ENCODE measurements at regions not wholly inside any gene's neighbourhood (a gene's known extent, or its start where the extent isn't known, plus 50 kb on each side); places are given as distances from the start of the nearest gene placed in this dataset.

DNA sequence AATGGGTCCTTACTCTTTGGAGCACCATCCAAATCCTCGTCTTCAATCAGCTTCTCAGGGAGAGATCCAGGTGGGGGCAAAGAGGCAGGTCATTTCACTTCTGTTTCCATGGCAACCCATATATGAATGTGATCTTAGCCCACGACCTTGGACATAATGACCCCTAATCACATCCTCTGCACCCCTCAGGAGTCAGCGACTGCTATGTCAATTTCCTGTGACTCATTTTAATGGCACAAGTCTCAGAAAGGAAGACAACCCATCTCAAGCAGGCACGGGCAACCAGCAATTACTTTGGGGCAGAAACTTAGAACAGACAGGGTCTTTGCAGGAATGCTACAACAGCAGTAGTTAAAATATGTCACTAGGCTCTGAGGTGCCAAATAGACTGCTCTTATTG, 591.2 kb downstream of the TLR4 start:
- Histone ChIP-seq H3K9ac (ENCODE audit: low read length) (no peak overlapping the region), H3K79me2 (replicated peaks; ENCODE audit: insufficient read depth, low read length) (no peaks in the 10 kb centered on the region), H3K36me3 (ENCODE audit: insufficient read depth, low read length) (no peaks in the 10 kb centered on the region), H2AFZ (ENCODE audit: low read depth, low read length) (no peak overlapping the region), H3F3A (ENCODE audit: insufficient read depth, low read length, poor library complexity, severe bottlenecking) (no peaks in the 10 kb centered on the region), H3K9me2 (ENCODE audit: insufficient read depth, low read length) (no peaks in the 10 kb centered on the region), H3K4me2 (ENCODE audit: low read length) (no peak overlapping the region), H4K20me1 (ENCODE audit: insufficient read depth) (no peaks in the 10 kb centered on the region), H3K27me3 (ENCODE audit: insufficient read depth, low read depth, low read length) (no peaks in the 10 kb centered on the region), H3K27ac (ENCODE audit: low read length) (no peak overlapping the region), H3K4me3 (ENCODE audit: low read length) (no peak overlapping the region), H3K9me3 (ENCODE audit: low read length) (no peaks in the 10 kb centered on the region)
- TF ChIP-seq, protein P1, sequence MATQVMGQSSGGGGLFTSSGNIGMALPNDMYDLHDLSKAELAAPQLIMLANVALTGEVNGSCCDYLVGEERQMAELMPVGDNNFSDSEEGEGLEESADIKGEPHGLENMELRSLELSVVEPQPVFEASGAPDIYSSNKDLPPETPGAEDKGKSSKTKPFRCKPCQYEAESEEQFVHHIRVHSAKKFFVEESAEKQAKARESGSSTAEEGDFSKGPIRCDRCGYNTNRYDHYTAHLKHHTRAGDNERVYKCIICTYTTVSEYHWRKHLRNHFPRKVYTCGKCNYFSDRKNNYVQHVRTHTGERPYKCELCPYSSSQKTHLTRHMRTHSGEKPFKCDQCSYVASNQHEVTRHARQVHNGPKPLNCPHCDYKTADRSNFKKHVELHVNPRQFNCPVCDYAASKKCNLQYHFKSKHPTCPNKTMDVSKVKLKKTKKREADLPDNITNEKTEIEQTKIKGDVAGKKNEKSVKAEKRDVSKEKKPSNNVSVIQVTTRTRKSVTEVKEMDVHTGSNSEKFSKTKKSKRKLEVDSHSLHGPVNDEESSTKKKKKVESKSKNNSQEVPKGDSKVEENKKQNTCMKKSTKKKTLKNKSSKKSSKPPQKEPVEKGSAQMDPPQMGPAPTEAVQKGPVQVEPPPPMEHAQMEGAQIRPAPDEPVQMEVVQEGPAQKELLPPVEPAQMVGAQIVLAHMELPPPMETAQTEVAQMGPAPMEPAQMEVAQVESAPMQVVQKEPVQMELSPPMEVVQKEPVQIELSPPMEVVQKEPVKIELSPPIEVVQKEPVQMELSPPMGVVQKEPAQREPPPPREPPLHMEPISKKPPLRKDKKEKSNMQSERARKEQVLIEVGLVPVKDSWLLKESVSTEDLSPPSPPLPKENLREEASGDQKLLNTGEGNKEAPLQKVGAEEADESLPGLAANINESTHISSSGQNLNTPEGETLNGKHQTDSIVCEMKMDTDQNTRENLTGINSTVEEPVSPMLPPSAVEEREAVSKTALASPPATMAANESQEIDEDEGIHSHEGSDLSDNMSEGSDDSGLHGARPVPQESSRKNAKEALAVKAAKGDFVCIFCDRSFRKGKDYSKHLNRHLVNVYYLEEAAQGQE (IDR thresholded peaks at IDR 0.05; ENCODE audit: borderline replicate concordance): no peak
- TF ChIP-seq EP300 (conservative IDR thresholded peaks at IDR 0.05; ENCODE audit: poor library complexity, severe bottlenecking) (peak; percentile 17), RAD21 (conservative IDR thresholded peaks at IDR 0.05) (no peak)

DNA sequence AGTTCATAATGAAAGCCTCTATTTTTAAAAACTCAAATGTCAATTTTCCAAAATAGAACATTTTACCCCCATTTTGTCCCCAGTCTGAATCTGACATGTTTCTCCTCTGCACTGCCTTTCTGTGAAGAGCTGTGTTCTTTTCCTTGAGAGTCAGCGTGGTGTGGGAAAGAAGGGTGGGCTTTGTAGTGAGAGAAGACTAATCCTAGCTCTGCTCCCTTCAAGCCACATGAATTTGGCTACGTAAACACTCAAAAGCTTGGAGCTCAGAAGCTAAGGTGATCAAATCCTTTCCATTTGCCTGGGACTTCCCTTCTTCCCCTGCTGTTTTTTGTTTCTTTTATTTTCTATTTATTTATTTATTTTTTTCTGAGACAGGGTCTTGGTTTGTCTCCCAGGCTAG, 598.5 kb downstream of the TLR4 start:
- Histone ChIP-seq H3K9me3 (ENCODE audit: low read length) (no peaks in the 10 kb centered on the region), H3K4me3 (ENCODE audit: low read length) (no peak overlapping the region), H3K27me3 (ENCODE audit: insufficient read depth, low read depth, low read length) (no peaks in the 10 kb centered on the region), H3F3A (ENCODE audit: insufficient read depth, low read length, poor library complexity, severe bottlenecking) (no peaks in the 10 kb centered on the region), H3K9ac (ENCODE audit: low read length) (no peak overlapping the region), H3K4me2 (ENCODE audit: low read length) (no peak overlapping the region), H2AFZ (ENCODE audit: low read depth, low read length) (no peak overlapping the region), H3K9me2 (ENCODE audit: insufficient read depth, low read length) (no peaks in the 10 kb centered on the region), H3K36me3 (ENCODE audit: insufficient read depth, low read length) (no peaks in the 10 kb centered on the region), H3K27ac (ENCODE audit: low read length) (no peak overlapping the region), H4K20me1 (ENCODE audit: insufficient read depth) (no peaks in the 10 kb centered on the region), H3K79me2 (replicated peaks; ENCODE audit: insufficient read depth, low read length) (no peaks in the 10 kb centered on the region)
- TF ChIP-seq MXI1 (conservative IDR thresholded peaks at IDR 0.05; ENCODE audit: poor library complexity, severe bottlenecking) (no peak), RAD21 (conservative IDR thresholded peaks at IDR 0.05) (no peak), SMC3 (conservative IDR thresholded peaks at IDR 0.05; ENCODE audit: poor library complexity) (no peak), EP300 (conservative IDR thresholded peaks at IDR 0.05; ENCODE audit: poor library complexity, severe bottlenecking) (no peak), POLR2AphosphoS5 (IDR thresholded peaks at IDR 0.05) (no peak), EZH2 (IDR thresholded peaks at IDR 0.05; ENCODE audit: borderline replicate concordance, insufficient read depth, low read length, poor library complexity, severe bottlenecking) (no peak), TAF1 (IDR thresholded peaks at IDR 0.05; ENCODE audit: low read depth) (no peak)
- TF ChIP-seq, protein P2, sequence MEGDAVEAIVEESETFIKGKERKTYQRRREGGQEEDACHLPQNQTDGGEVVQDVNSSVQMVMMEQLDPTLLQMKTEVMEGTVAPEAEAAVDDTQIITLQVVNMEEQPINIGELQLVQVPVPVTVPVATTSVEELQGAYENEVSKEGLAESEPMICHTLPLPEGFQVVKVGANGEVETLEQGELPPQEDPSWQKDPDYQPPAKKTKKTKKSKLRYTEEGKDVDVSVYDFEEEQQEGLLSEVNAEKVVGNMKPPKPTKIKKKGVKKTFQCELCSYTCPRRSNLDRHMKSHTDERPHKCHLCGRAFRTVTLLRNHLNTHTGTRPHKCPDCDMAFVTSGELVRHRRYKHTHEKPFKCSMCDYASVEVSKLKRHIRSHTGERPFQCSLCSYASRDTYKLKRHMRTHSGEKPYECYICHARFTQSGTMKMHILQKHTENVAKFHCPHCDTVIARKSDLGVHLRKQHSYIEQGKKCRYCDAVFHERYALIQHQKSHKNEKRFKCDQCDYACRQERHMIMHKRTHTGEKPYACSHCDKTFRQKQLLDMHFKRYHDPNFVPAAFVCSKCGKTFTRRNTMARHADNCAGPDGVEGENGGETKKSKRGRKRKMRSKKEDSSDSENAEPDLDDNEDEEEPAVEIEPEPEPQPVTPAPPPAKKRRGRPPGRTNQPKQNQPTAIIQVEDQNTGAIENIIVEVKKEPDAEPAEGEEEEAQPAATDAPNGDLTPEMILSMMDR (IDR thresholded peaks at IDR 0.05; ENCODE audit: poor library complexity, severe bottlenecking): no peak
- TF ChIP-seq, protein P1 (IDR thresholded peaks at IDR 0.05; ENCODE audit: borderline replicate concordance): no peak

Measured in neural cell (in vitro differentiated cells).